GM10248 (cell line): ENCODE measurements at regions not wholly inside any gene's neighbourhood (a gene's known extent, or its start where the extent isn't known, plus 50 kb on each side); places are given as distances from the start of the nearest gene placed in this dataset.

Experiments used
- CTCF ChIA-PET: fragments of 300-600 bp; sonication (Branson Sonifier 250); formaldehyde crosslinking; extraction: SDS; loops from one replicate; lab custom pipeline; 2021; ENCODE audit warnings: antibody characterized with exemption; lab: Yijun Ruan, JAX
- POLR2A ChIA-PET: fragments of 350-650 bp; sonication (Branson Sonifier 250); formaldehyde crosslinking; extraction: SDS; loops from one replicate; lab custom pipeline; 2020; ENCODE audit warnings: antibody characterized with exemption; lab: Yijun Ruan, JAX
- DNase-seq: peaks from one replicate; pipeline ENCODE4 v3.0.0; 2012; ENCODE audit errors: extremely low spot score
- TF ChIP-seq, protein P1 (sequence below): IDR thresholded peaks from 2 replicates; pipeline ENCODE4 v1.5.1; 2012; ENCODE audit warnings: mild to moderate bottlenecking, low read depth; ENCODE audit errors: extremely low read depth, missing control alignments, control extremely low read depth

DNA sequence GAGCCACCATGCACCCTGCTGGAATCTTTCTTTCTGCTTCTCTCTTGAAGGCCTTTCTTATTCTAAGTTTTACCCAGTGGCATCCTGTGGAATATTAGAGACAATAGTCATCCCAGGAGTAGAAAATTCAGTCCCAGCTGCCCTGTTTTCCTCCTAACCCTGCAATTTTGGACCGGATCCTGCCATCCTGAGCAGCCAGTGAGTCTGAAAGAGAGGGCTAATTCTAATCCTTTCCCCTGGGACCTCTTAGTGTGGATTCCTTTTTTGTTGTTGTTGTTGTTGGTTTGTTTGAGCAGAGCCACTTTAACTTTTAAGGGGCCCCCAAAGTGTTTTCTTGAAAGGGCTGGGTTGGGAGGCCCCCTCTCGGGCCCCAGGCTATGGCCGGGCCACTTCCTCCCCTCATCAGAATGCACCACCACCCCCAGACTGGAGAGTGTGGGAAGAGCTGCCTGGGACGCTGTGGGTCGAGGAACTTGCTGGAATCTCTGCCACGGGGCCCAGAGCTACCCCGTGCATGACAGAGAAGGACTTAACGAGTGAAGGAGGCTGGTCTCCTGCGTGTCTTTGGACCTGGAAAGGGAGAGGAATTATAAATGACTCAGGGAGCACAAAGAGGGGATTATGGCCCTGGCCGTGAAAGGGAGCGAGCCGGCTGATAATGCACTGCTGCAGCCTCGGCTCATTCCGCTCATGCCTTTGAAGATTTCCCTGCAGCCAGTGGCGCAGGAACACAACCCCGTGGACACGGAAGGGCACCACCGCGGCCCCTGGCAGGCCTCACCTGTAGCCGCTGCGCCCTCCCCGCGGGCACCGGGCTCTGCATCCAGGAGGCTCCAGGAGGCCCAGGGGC lies 81.0 kb upstream of the AKT3 start:
- ChIA-PET CTCF (interaction anchor here (1.2 to 1.4 kb wide), 2 partner anchors 13 to 28 kb away, joined by 3 to 4 read pairs; no protein-coding TSS in a partner anchor), POLR2A (no interaction called here)
- TF ChIP-seq, protein P1, sequence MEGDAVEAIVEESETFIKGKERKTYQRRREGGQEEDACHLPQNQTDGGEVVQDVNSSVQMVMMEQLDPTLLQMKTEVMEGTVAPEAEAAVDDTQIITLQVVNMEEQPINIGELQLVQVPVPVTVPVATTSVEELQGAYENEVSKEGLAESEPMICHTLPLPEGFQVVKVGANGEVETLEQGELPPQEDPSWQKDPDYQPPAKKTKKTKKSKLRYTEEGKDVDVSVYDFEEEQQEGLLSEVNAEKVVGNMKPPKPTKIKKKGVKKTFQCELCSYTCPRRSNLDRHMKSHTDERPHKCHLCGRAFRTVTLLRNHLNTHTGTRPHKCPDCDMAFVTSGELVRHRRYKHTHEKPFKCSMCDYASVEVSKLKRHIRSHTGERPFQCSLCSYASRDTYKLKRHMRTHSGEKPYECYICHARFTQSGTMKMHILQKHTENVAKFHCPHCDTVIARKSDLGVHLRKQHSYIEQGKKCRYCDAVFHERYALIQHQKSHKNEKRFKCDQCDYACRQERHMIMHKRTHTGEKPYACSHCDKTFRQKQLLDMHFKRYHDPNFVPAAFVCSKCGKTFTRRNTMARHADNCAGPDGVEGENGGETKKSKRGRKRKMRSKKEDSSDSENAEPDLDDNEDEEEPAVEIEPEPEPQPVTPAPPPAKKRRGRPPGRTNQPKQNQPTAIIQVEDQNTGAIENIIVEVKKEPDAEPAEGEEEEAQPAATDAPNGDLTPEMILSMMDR, result no peak
- no peak for DNase-seq

DNA sequence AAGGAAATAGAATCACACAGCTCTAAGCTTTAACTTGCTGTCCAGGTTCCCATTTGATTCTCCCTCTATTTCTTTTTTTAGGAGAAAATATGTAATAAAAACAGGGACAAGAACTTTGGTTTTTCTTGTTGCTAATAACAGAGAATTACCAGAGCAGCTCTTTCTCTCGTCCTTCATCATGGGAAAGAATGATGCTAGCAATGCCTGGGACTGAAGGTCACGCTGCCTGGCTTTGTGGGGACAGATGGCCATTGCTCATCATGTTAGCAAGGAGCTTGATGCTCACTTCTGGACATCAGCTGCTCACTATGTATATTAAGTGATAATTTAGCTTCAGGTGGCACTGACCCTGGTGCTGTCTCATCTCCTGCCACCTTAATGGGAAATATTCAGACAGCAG lies 77.3 kb upstream of the AKT3 start:
- ChIA-PET CTCF (interaction anchor here (1.0 kb wide), 1 partner anchor 13 kb away, joined by 3 read pairs; no protein-coding TSS in a partner anchor), POLR2A (no interaction called here)
- TF ChIP-seq, protein P1, result no peak
- no peak for DNase-seq

- POLR2A ChIA-PET, result no interaction called here
- TF ChIP-seq, protein P1, result no peak
- CTCF ChIA-PET, result interaction anchor here (1.0 kb wide), 1 partner anchor 12 kb away, joined by 3 read pairs; no protein-coding TSS in a partner anchor
- DNase-seq, result no peak
Measured at GRCh38 chr1:243926803-243927245, 76.8 kb upstream of the AKT3 start.

DNA sequence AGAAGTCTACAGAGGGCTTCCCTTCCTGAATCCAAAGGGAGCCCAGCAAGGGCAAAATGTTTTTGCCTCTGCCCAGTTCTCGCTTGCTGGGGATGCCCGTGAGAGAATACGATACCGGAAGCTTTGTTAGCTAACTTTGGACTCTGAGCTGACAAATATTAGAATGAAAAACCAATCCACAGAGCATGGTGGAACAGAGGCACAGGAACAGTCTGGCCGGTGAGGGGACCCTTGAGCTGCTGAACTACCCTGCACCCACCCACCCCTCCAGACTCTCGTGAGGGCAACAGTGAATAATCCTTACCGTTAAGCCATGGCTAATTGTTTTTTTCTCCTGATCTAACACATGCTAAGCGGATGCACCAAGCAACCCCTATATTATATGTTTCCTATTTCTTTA lies 76.3 kb upstream of the AKT3 start:
- POLR2A ChIA-PET, result no interaction called here
- TF ChIP-seq, protein P1, result no peak
- CTCF ChIA-PET, result no interaction called here
- DNase-seq, result no peak

GRCh38 chr1:243924588-243925349 lies 74.7 kb upstream of the AKT3 start:
- CTCF ChIA-PET, result no interaction called here
- TF ChIP-seq, protein P1, result no peak
- POLR2A ChIA-PET, result no interaction called here
- no peak for DNase-seq

- TF ChIP-seq, protein P1, result no peak
- CTCF ChIA-PET, result no interaction called here
- DNase-seq, result no peak
- POLR2A ChIA-PET, result no interaction called here
Measured at GRCh38 chr1:243924188-243924587, 74.1 kb upstream of the AKT3 start.
